HepG2 (cell line): ENCODE measurements at regions not wholly inside any gene's neighbourhood (a gene's known extent, or its start where the extent isn't known, plus 50 kb on each side); places are given as distances from the start of the nearest gene placed in this dataset.
A peak's percentile ranks its signal among the peaks of the same experiment; 100 is the strongest.

Experiments used
- ATAC-seq: fragments of 200-7000 bp; cut with Tn5 transposase; 3 replicates; pipeline ENCODE4 v1.9.1; 2020; ENCODE audit warnings: mild to moderate bottlenecking, moderate library complexity
- BruUV-seq: library from RNA; stranded (reverse); fragments of 400-500 nt; replicated peaks from 2 replicates; lab custom pipeline; 2021; lab: Mats Ljungman, UMichigan
- CTCF ChIA-PET: fragments of 300-600 bp; formaldehyde crosslinking; extraction: SDS; loops from one replicate; lab custom pipeline; 2021; ENCODE audit warnings: low total read pairs, inconsistent platforms, low intra/inter-chr PET ratio; lab: Yijun Ruan, JAX
- POLR2A ChIA-PET: fragments of 350-600 bp; sonication (Branson Sonifier 250); formaldehyde crosslinking; loops from one replicate; lab custom pipeline; 2020; ENCODE audit warnings: antibody characterized with exemption, inconsistent platforms; lab: Yijun Ruan, JAX
- DNase-seq: peaks from one replicate; pipeline ENCODE4 v3.0.0-alpha.2; 2015; ENCODE audit warnings: low spot score
- FAIRE-seq: peaks from 3 replicates; lab custom pipeline; 2011; peaks lifted over from hg19 to GRCh38; lab: Jason Lieb, UNC
- H2AFZ ChIP-seq: one replicate; pipeline ENCODE4 v1.6.1; 2011; ENCODE audit warnings: low read length, inconsistent platforms
- H3K27ac ChIP-seq: fragments of 300-600 bp; 3 replicates; pipeline ENCODE4 v1.8.0; 2011; ENCODE audit warnings: mixed run types, mild to moderate bottlenecking, mixed read lengths, low read length, inconsistent platforms; ENCODE audit not compliant: insufficient read depth; ENCODE audit errors: extremely low read length
- H3K27me3 ChIP-seq, 2 experiments: fragments of 200-600 bp in 1 of 2; 2 replicates in 1 of 2; 3 replicates in 1 of 2; pipeline versions ENCODE4 v1.6.0 to v1.8.0; 2011; ENCODE audit warnings: low read length in 2 of 2, mild to moderate bottlenecking in 2 of 2, moderate library complexity in 2 of 2, inconsistent platforms in 1 of 2; ENCODE audit not compliant: insufficient read depth in 2 of 2, control insufficient read depth in 1 of 2
- H3K36me3 ChIP-seq, 2 experiments: fragments of 200-600 bp in 1 of 2; replicated peaks in 1 of 2; 2 replicates in 1 of 2; 3 replicates in 1 of 2; pipeline versions ENCODE4 v1.5.1 to v1.8.0; 2011; ENCODE audit warnings: low read length in 2 of 2, inconsistent platforms in 1 of 2; ENCODE audit not compliant: insufficient read depth in 2 of 2, control insufficient read depth in 1 of 2
- H3K4me1 ChIP-seq: 2 replicates; pipeline ENCODE4 v1.5.1; 2012; ENCODE audit warnings: low read length, inconsistent platforms; ENCODE audit not compliant: insufficient read depth
- H3K4me2 ChIP-seq: 2 replicates; pipeline ENCODE4 v1.6.0; 2011; ENCODE audit warnings: low read depth, low read length, inconsistent platforms
- H3K4me3 ChIP-seq, 3 experiments: fragments of 200-600 bp in 1 of 3; sonication (generic), shearing (Covaris generic) in 1 of 3; replicated peaks in 1 of 3; 2 replicates each; pipeline ENCODE4 v1.5.1; 2011 to 2016; ENCODE audit warnings: low read length in 3 of 3, inconsistent platforms in 2 of 3, low read depth in 2 of 3, mild to moderate bottlenecking in 2 of 3, control low read depth in 1 of 3, mixed read lengths in 1 of 3; ENCODE audit not compliant: insufficient read depth in 1 of 3
- H3K79me2 ChIP-seq: one replicate; pipeline ENCODE4 v1.6.1; 2011; ENCODE audit warnings: low read length, inconsistent platforms; ENCODE audit not compliant: insufficient read depth
- H3K9ac ChIP-seq: 2 replicates; pipeline ENCODE4 v1.6.0; 2011; ENCODE audit warnings: mild to moderate bottlenecking, low read depth, low read length, inconsistent platforms; ENCODE audit not compliant: insufficient read depth
- H3K9me3 ChIP-seq: 2 replicates; pipeline ENCODE4 v1.5.1; 2012; ENCODE audit warnings: mild to moderate bottlenecking, low read length
- H4K20me1 ChIP-seq: 2 replicates; pipeline ENCODE4 v1.6.0; 2011; ENCODE audit warnings: inconsistent platforms, mild to moderate bottlenecking, low read length, moderate library complexity; ENCODE audit not compliant: insufficient read depth
- ATF4 ChIP-seq, 2 experiments: fragments of 450-650 bp in 1 of 2; sonication (generic) in 1 of 2; formaldehyde crosslinking; IDR thresholded peaks; 2 replicates each; pipeline versions ENCODE4 v1.5.0 to v1.8.0; 2020 to 2022; ENCODE audit warnings: mild to moderate bottlenecking in 1 of 2, missing genetic modification reagents in 1 of 2
- EHMT2 ChIP-seq: fragments of 200-600 bp; sonication (generic); IDR thresholded peaks from 2 replicates; pipeline ENCODE4 v1.7.0; 2017; ENCODE audit warnings: antibody characterized with exemption, low read depth, low read length, borderline replicate concordance
- EP300 ChIP-seq, 3 experiments: sonication (generic) in 1 of 3; formaldehyde crosslinking in 1 of 3; IDR thresholded peaks; 2 replicates each; pipeline versions ENCODE4 v1.5.1 to v1.6.1; 2011 to 2020; ENCODE audit warnings: low read depth in 2 of 3, low read length in 2 of 3, borderline replicate concordance in 1 of 3, improper control_type of control experiment in 1 of 3, mild to moderate bottlenecking in 1 of 3, missing genetic modification reagents in 1 of 3, moderate library complexity in 1 of 3
- FOXA3 ChIP-seq: IDR thresholded peaks from 2 replicates; pipeline ENCODE4 v1.6.1; 2016; ENCODE audit warnings: missing genetic modification reagents, missing compliant biosample characterization
- NCOA2 ChIP-seq: sonication (generic); formaldehyde crosslinking; IDR thresholded peaks from 2 replicates; pipeline ENCODE4 v1.8.0; 2022; ENCODE audit warnings: inconsistent platforms
- RARA ChIP-seq: IDR thresholded peaks from 2 replicates; pipeline ENCODE4 v1.6.1; 2016; ENCODE audit warnings: missing genetic modification reagents, missing compliant biosample characterization
- RCOR2 ChIP-seq: IDR thresholded peaks from 2 replicates; pipeline ENCODE4 v1.6.1; 2016; ENCODE audit warnings: missing biosample characterization, missing genetic modification reagents
- ZBTB39 ChIP-seq: sonication (generic); formaldehyde crosslinking; IDR thresholded peaks from 2 replicates; pipeline ENCODE4 v1.5.0; 2020; ENCODE audit warnings: missing genetic modification reagents
- ZNF207 ChIP-seq: fragments of 450-650 bp; IDR thresholded peaks from 2 replicates; pipeline ENCODE4 v1.6.1; 2016; ENCODE audit warnings: antibody characterized with exemption, borderline replicate concordance
- ZNF468 ChIP-seq: sonication (generic); formaldehyde crosslinking; IDR thresholded peaks from 2 replicates; pipeline ENCODE4 v1.8.0; 2022; ENCODE audit warnings: mild to moderate bottlenecking, moderate library complexity, missing genetic modification reagents
- ZNF484 ChIP-seq: sonication (generic); formaldehyde crosslinking; IDR thresholded peaks from 2 replicates; pipeline ENCODE4 v1.5.1; 2020; ENCODE audit warnings: mild to moderate bottlenecking, low read depth, missing genetic modification reagents, borderline replicate concordance
- ZNF614 ChIP-seq: IDR thresholded peaks from 2 replicates; pipeline ENCODE4 v1.6.1; 2018; ENCODE audit warnings: missing biosample characterization, missing genetic modification reagents, inconsistent platforms, borderline replicate concordance
- ZNF780A ChIP-seq: sonication (generic); formaldehyde crosslinking; IDR thresholded peaks from 2 replicates; pipeline ENCODE4 v1.8.0; 2022; ENCODE audit warnings: mild to moderate bottlenecking, missing genetic modification reagents, moderate library complexity
- ZNF883 ChIP-seq: sonication (generic); formaldehyde crosslinking; IDR thresholded peaks from 2 replicates; pipeline ENCODE4 v1.5.1; 2020; ENCODE audit warnings: mild to moderate bottlenecking, missing genetic modification reagents; ENCODE audit errors: not compliant biosample characterization
- WGBS: methylation state at CpG from one replicate; pipeline ENCODE4 v1.1.6; 2017; ENCODE audit warnings: low lambda C conversion rate; 5-methylcytosine and 5-hydroxymethylcytosine counted together
- in situ Hi-C: cut with HindIII; loops from 2 replicates; pipeline ENCODE4 v1.10.0; 2017; ENCODE audit warnings: low pct_unique_long_range_greater_than_20kb; ENCODE audit not compliant: extremely low pct_ligation_motif_present
- intact Hi-C: fragments of 100-400 bp; cut with micrococcal nuclease; formaldehyde crosslinking; loops from one replicate; pipeline ENCODE4 v1.10.0; 2022; ENCODE audit not compliant: unreplicated experiment
- TF ChIP-seq, protein P1 (sequence below): sonication (generic); formaldehyde crosslinking; IDR thresholded peaks from 2 replicates; pipeline ENCODE4 v1.8.0; 2023; ENCODE audit warnings: mild to moderate bottlenecking, missing genetic modification reagents
- TF ChIP-seq, protein P2 (sequence below): sonication (generic); formaldehyde crosslinking; conservative IDR thresholded peaks from 2 replicates; pipeline ENCODE4 v1.4.0; 2020; ENCODE audit warnings: mild to moderate bottlenecking, missing genetic modification reagents, moderate library complexity

- no peak; the same call in 2 of the 3 replicates for ATAC-seq
- WGBS: 4% methylated on average over 2 of the region's 3 CpGs
- TF ChIP-seq, protein P1, sequence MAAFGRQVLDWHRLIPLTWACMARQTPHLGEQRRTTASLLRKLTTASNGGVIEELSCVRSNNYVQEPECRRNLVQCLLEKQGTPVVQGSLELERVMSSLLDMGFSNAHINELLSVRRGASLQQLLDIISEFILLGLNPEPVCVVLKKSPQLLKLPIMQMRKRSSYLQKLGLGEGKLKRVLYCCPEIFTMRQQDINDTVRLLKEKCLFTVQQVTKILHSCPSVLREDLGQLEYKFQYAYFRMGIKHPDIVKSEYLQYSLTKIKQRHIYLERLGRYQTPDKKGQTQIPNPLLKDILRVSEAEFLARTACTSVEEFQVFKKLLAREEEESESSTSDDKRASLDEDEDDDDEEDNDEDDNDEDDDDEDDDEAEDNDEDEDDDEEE (CRISPR knock-in tag): no peak
- TF ChIP-seq NCOA2 (CRISPR knock-in tag) (peak; percentile 22; the same call in 1 of the 2 replicates), FOXA3 (CRISPR knock-in tag) (peak; percentile 35; the same call in 1 of the 2 replicates), RCOR2 (no peak), ATF4 (CRISPR knock-in tag; IDR thresholded peaks at IDR 0.05) (0 out of 4 replicates have a peak, but pooled peaks of 1 of the 2 experiments have one; percentile 13), ZNF883 (CRISPR knock-in tag) (no peak), RARA (CRISPR knock-in tag) (0 out of 2 replicates have a peak, but pooled peaks have one; percentile 38), ZNF614 (CRISPR knock-in tag) (0 out of 2 replicates have a peak, but pooled peaks have one; percentile 31), ZNF484 (CRISPR knock-in tag) (no peak), ZNF780A (CRISPR knock-in tag) (no peak), ZNF207 (no peak), ZBTB39 (CRISPR knock-in tag) (no peak), ZNF468 (CRISPR knock-in tag) (no peak), EP300 (IDR thresholded peaks at IDR 0.05; ENCODE audit: low read depth in 2 of 2, low read length in 2 of 2) (peak in 1 of 2 experiments; percentile 73; a peak in 1 of 4 replicates), EP300 (CRISPR knock-in tag; IDR thresholded peaks at IDR 0.05; ENCODE audit: borderline replicate concordance) (no peak), EHMT2 (no peak)
- TF ChIP-seq, protein P2, sequence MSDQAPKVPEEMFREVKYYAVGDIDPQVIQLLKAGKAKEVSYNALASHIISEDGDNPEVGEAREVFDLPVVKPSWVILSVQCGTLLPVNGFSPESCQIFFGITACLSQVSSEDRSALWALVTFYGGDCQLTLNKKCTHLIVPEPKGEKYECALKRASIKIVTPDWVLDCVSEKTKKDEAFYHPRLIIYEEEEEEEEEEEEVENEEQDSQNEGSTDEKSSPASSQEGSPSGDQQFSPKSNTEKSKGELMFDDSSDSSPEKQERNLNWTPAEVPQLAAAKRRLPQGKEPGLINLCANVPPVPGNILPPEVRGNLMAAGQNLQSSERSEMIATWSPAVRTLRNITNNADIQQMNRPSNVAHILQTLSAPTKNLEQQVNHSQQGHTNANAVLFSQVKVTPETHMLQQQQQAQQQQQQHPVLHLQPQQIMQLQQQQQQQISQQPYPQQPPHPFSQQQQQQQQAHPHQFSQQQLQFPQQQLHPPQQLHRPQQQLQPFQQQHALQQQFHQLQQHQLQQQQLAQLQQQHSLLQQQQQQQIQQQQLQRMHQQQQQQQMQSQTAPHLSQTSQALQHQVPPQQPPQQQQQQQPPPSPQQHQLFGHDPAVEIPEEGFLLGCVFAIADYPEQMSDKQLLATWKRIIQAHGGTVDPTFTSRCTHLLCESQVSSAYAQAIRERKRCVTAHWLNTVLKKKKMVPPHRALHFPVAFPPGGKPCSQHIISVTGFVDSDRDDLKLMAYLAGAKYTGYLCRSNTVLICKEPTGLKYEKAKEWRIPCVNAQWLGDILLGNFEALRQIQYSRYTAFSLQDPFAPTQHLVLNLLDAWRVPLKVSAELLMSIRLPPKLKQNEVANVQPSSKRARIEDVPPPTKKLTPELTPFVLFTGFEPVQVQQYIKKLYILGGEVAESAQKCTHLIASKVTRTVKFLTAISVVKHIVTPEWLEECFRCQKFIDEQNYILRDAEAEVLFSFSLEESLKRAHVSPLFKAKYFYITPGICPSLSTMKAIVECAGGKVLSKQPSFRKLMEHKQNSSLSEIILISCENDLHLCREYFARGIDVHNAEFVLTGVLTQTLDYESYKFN: peak; percentile 74
Observed at GRCh38 chr10:3426190-3426845, 253.7 kb upstream of the PITRM1 start.

More at GRCh38 chr10:3426190-3426845, 253.7 kb upstream of the PITRM1 start:
- no TSS peak for BruUV-seq
- H3K27ac ChIP-seq: no peak overlapping the region
- DNase-seq (peak; percentile 2), FAIRE-seq (no peak)
- H4K20me1 ChIP-seq: no peaks in the 10 kb centered on the region
- H3K4me1 ChIP-seq: peaks cover 17% of the 10 kb centered on the region
- H3K4me3 ChIP-seq: no peak overlapping the region
- in situ Hi-C loops (no loop called here), intact Hi-C loops (no loop called here)
- CTCF ChIA-PET: no interaction called here
- no peak overlapping the region for H2AFZ ChIP-seq
- POLR2A ChIA-PET: no interaction called here
- H3K9me3 ChIP-seq: no peaks in the 10 kb centered on the region
- peaks cover 0 to 33% of the 10 kb centered on the region in 2 experiments; a peak in 3 of 5 replicates for H3K27me3 ChIP-seq
- no peaks in the 10 kb centered on the region for H3K36me3 ChIP-seq
- peak overlapping the region; percentile 7; the same call in 1 of the 2 replicates for H3K4me2 ChIP-seq
- no peak overlapping the region for H3K9ac ChIP-seq
- H3K79me2 ChIP-seq: no peaks in the 10 kb centered on the region
